WTC11 (cell line): ENCODE measurements at regions not wholly inside any gene's neighbourhood (a gene's known extent, or its start where the extent isn't known, plus 50 kb on each side); places are given as distances from the start of the nearest gene placed in this dataset.

Experiments used
- CREB1 ChIP-seq: sonication (generic); formaldehyde crosslinking; IDR thresholded peaks from 2 replicates; pipeline ENCODE4 v1.8.0; 2023; ENCODE audit warnings: mild to moderate bottlenecking, missing genetic modification reagents
- CREM ChIP-seq: sonication (generic); formaldehyde crosslinking; IDR thresholded peaks from 2 replicates; pipeline ENCODE4 v1.8.1; 2022; ENCODE audit warnings: mild to moderate bottlenecking, missing genetic modification reagents, moderate library complexity
- PRRX2 ChIP-seq: fragments of 250-450 bp; sonication (Bioruptor Pico); IDR thresholded peaks from 2 replicates; pipeline ENCODE4 v1.8.0; 2021; ENCODE audit warnings: mild to moderate bottlenecking
- SMAD3 ChIP-seq: sonication (generic); formaldehyde crosslinking; IDR thresholded peaks from 2 replicates; pipeline ENCODE4 v1.8.0; 2022; ENCODE audit warnings: missing genetic modification reagents, mild to moderate bottlenecking, borderline replicate concordance
- TP53 ChIP-seq: sonication (generic); formaldehyde crosslinking; IDR thresholded peaks from 2 replicates; pipeline ENCODE4 v1.8.1; 2023; ENCODE audit warnings: mild to moderate bottlenecking, missing genetic modification reagents
- TF ChIP-seq, protein P1 (sequence below): fragments of 200-600 bp; IDR thresholded peaks from 2 replicates; pipeline ENCODE4 v1.8.0; 2022; ENCODE audit warnings: antibody characterized with exemption
- TF ChIP-seq, protein P2 (sequence below): sonication (generic); formaldehyde crosslinking; conservative IDR thresholded peaks from 2 replicates; pipeline ENCODE4 v1.8.1; 2023; ENCODE audit warnings: mild to moderate bottlenecking, low read depth, missing genetic modification reagents, moderate library complexity
- TF ChIP-seq, protein P3 (sequence below): sonication (generic); formaldehyde crosslinking; IDR thresholded peaks from 2 replicates; pipeline ENCODE4 v1.8.1; 2023; ENCODE audit warnings: mild to moderate bottlenecking, missing genetic modification reagents
- TF ChIP-seq, protein P4 (sequence below): sonication (generic); formaldehyde crosslinking; IDR thresholded peaks from 2 replicates; pipeline ENCODE4 v1.8.1; 2023; ENCODE audit warnings: mild to moderate bottlenecking, missing genetic modification reagents, moderate library complexity
- TF ChIP-seq, protein P5 (sequence below): sonication (generic); formaldehyde crosslinking; IDR thresholded peaks from 2 replicates; pipeline ENCODE4 v1.8.1; 2022; ENCODE audit warnings: low read depth, missing genetic modification reagents, borderline replicate concordance
- TF ChIP-seq, protein P6 (sequence below): sonication (generic); formaldehyde crosslinking; IDR thresholded peaks from 2 replicates; pipeline ENCODE4 v1.8.0; 2022; ENCODE audit warnings: mild to moderate bottlenecking, missing genetic modification reagents

DNA sequence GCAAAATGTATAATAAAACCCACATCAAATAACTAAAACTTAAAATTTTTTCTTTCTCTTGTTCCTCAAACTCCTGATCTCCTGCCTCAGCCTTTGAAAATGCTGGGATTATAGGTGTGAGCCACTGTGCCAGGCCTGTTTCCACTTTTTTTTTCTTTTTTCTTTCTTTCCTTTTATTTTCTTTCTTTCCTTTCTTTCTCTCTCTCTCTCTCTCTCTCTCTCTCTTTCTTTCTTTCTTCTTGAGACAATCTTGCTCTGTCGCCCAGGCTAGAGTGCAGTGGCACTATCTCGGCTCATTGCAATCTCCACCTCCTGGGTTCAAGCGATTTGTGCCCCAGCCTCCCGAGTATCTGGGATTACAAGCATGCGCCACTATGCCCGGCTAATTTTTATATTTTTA is 164.6 kb downstream of the OR2B2 start:
- TF ChIP-seq, protein P1, sequence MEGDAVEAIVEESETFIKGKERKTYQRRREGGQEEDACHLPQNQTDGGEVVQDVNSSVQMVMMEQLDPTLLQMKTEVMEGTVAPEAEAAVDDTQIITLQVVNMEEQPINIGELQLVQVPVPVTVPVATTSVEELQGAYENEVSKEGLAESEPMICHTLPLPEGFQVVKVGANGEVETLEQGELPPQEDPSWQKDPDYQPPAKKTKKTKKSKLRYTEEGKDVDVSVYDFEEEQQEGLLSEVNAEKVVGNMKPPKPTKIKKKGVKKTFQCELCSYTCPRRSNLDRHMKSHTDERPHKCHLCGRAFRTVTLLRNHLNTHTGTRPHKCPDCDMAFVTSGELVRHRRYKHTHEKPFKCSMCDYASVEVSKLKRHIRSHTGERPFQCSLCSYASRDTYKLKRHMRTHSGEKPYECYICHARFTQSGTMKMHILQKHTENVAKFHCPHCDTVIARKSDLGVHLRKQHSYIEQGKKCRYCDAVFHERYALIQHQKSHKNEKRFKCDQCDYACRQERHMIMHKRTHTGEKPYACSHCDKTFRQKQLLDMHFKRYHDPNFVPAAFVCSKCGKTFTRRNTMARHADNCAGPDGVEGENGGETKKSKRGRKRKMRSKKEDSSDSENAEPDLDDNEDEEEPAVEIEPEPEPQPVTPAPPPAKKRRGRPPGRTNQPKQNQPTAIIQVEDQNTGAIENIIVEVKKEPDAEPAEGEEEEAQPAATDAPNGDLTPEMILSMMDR = no peak
- TF ChIP-seq, protein P2, sequence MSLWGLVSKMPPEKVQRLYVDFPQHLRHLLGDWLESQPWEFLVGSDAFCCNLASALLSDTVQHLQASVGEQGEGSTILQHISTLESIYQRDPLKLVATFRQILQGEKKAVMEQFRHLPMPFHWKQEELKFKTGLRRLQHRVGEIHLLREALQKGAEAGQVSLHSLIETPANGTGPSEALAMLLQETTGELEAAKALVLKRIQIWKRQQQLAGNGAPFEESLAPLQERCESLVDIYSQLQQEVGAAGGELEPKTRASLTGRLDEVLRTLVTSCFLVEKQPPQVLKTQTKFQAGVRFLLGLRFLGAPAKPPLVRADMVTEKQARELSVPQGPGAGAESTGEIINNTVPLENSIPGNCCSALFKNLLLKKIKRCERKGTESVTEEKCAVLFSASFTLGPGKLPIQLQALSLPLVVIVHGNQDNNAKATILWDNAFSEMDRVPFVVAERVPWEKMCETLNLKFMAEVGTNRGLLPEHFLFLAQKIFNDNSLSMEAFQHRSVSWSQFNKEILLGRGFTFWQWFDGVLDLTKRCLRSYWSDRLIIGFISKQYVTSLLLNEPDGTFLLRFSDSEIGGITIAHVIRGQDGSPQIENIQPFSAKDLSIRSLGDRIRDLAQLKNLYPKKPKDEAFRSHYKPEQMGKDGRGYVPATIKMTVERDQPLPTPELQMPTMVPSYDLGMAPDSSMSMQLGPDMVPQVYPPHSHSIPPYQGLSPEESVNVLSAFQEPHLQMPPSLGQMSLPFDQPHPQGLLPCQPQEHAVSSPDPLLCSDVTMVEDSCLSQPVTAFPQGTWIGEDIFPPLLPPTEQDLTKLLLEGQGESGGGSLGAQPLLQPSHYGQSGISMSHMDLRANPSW (CRISPR knock-in tag) = no peak
- no peak for TF ChIP-seq CREB1 (CRISPR knock-in tag)
- TF ChIP-seq, protein P3, sequence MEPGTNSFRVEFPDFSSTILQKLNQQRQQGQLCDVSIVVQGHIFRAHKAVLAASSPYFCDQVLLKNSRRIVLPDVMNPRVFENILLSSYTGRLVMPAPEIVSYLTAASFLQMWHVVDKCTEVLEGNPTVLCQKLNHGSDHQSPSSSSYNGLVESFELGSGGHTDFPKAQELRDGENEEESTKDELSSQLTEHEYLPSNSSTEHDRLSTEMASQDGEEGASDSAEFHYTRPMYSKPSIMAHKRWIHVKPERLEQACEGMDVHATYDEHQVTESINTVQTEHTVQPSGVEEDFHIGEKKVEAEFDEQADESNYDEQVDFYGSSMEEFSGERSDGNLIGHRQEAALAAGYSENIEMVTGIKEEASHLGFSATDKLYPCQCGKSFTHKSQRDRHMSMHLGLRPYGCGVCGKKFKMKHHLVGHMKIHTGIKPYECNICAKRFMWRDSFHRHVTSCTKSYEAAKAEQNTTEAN (CRISPR knock-in tag) = no peak
- TF ChIP-seq, protein P4, sequence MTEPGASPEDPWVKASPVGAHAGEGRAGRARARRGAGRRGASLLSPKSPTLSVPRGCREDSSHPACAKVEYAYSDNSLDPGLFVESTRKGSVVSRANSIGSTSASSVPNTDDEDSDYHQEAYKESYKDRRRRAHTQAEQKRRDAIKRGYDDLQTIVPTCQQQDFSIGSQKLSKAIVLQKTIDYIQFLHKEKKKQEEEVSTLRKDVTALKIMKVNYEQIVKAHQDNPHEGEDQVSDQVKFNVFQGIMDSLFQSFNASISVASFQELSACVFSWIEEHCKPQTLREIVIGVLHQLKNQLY (CRISPR knock-in tag) = no peak
- TF ChIP-seq, protein P5, sequence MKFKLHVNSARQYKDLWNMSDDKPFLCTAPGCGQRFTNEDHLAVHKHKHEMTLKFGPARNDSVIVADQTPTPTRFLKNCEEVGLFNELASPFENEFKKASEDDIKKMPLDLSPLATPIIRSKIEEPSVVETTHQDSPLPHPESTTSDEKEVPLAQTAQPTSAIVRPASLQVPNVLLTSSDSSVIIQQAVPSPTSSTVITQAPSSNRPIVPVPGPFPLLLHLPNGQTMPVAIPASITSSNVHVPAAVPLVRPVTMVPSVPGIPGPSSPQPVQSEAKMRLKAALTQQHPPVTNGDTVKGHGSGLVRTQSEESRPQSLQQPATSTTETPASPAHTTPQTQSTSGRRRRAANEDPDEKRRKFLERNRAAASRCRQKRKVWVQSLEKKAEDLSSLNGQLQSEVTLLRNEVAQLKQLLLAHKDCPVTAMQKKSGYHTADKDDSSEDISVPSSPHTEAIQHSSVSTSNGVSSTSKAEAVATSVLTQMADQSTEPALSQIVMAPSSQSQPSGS = no peak
- no peak for TF ChIP-seq TP53 (CRISPR knock-in tag)
- TF ChIP-seq, protein P6, sequence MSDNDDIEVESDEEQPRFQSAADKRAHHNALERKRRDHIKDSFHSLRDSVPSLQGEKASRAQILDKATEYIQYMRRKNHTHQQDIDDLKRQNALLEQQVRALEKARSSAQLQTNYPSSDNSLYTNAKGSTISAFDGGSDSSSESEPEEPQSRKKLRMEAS = no peak
- TF ChIP-seq SMAD3 (CRISPR knock-in tag) = no peak
- no peak for TF ChIP-seq CREM
- TF ChIP-seq PRRX2 = no peak
